Mesendoderm (in vitro differentiated cells): ENCODE measurements at regions not wholly inside any gene's neighbourhood (a gene's known extent, or its start where the extent isn't known, plus 50 kb on each side); places are given as distances from the start of the nearest gene placed in this dataset.

Source experiments
- DNase-seq: peaks from one replicate; pipeline ENCODE4 v3.0.0; 2013
- H2AK5ac ChIP-seq: 2 replicates; pipeline ENCODE4 v1.6.1; 2013; ENCODE audit warnings: low read length, inconsistent platforms
- H2BK120ac ChIP-seq: 2 replicates; pipeline ENCODE4 v1.6.1; 2013; ENCODE audit warnings: low read depth, mild to moderate bottlenecking, low read length, moderate library complexity, mixed read lengths
- H2BK15ac ChIP-seq: replicated peaks from 2 replicates; pipeline ENCODE4 v1.6.1; 2013; ENCODE audit warnings: low read depth, mild to moderate bottlenecking, moderate library complexity
- H2BK5ac ChIP-seq: 2 replicates; pipeline ENCODE4 v1.6.1; 2013; ENCODE audit warnings: low read length, inconsistent platforms
- H3K18ac ChIP-seq: 2 replicates; pipeline ENCODE4 v1.6.1; 2013; ENCODE audit warnings: mild to moderate bottlenecking, low read length, mixed read lengths
- H3K23ac ChIP-seq: one replicate; pipeline ENCODE4 v1.6.1; 2013; ENCODE audit warnings: low read length
- H3K27ac ChIP-seq: 2 replicates; pipeline ENCODE4 v1.5.1; 2013; ENCODE audit warnings: low read depth, mild to moderate bottlenecking, inconsistent platforms, low read length, moderate library complexity
- H3K27me3 ChIP-seq: 2 replicates; pipeline ENCODE4 v1.6.1; 2013; ENCODE audit warnings: low read length, control low read depth, mild to moderate bottlenecking, inconsistent platforms; ENCODE audit not compliant: insufficient read depth, poor library complexity
- H3K36me3 ChIP-seq: 2 replicates; pipeline ENCODE4 v1.6.1; 2013; ENCODE audit warnings: low read length, inconsistent platforms; ENCODE audit not compliant: control insufficient read depth, insufficient read depth
- H3K4ac ChIP-seq: one replicate; pipeline ENCODE4 v1.6.1; 2013; ENCODE audit warnings: low read depth, mild to moderate bottlenecking, low read length, moderate library complexity
- H3K4me1 ChIP-seq: 2 replicates; pipeline ENCODE4 v1.6.1; 2013; ENCODE audit warnings: low read depth, low read length, inconsistent platforms; ENCODE audit not compliant: control insufficient read depth
- H3K4me2 ChIP-seq: 2 replicates; pipeline ENCODE4 v1.6.1; 2013; ENCODE audit warnings: low read length
- H3K4me3 ChIP-seq: 2 replicates; pipeline ENCODE4 v1.5.1; 2013; ENCODE audit warnings: mild to moderate bottlenecking, low read length
- H3K56ac ChIP-seq: one replicate; pipeline ENCODE4 v1.6.1; 2013; ENCODE audit warnings: low read length
- H3K79me1 ChIP-seq: 2 replicates; pipeline ENCODE4 v1.6.1; 2013; ENCODE audit warnings: low read length, inconsistent platforms
- H3K79me2 ChIP-seq: 2 replicates; pipeline ENCODE4 v1.6.1; 2013; ENCODE audit warnings: mild to moderate bottlenecking, low read length; ENCODE audit not compliant: control insufficient read depth, insufficient read depth
- H3K9ac ChIP-seq: 2 replicates; pipeline ENCODE4 v1.6.1; 2013; ENCODE audit warnings: low read length, inconsistent platforms
- H4K5ac ChIP-seq: one replicate; pipeline ENCODE4 v1.6.1; 2013; ENCODE audit warnings: low read length
- H4K8ac ChIP-seq: one replicate; pipeline ENCODE4 v1.6.1; 2013; ENCODE audit warnings: low read depth, mild to moderate bottlenecking, control low read depth, low read length, moderate library complexity
- WGBS: extraction: QIAGEN DNeasy Blood & Tissue Kit; methylation state at CpG from one replicate; pipeline ENCODE4 v1.1.7; 2013; ENCODE audit warnings: low lambda C conversion rate, missing lambda C conversion rate; ENCODE audit not compliant: insufficient coverage; ENCODE audit errors: extremely low coverage; 5-methylcytosine and 5-hydroxymethylcytosine counted together

DNA sequence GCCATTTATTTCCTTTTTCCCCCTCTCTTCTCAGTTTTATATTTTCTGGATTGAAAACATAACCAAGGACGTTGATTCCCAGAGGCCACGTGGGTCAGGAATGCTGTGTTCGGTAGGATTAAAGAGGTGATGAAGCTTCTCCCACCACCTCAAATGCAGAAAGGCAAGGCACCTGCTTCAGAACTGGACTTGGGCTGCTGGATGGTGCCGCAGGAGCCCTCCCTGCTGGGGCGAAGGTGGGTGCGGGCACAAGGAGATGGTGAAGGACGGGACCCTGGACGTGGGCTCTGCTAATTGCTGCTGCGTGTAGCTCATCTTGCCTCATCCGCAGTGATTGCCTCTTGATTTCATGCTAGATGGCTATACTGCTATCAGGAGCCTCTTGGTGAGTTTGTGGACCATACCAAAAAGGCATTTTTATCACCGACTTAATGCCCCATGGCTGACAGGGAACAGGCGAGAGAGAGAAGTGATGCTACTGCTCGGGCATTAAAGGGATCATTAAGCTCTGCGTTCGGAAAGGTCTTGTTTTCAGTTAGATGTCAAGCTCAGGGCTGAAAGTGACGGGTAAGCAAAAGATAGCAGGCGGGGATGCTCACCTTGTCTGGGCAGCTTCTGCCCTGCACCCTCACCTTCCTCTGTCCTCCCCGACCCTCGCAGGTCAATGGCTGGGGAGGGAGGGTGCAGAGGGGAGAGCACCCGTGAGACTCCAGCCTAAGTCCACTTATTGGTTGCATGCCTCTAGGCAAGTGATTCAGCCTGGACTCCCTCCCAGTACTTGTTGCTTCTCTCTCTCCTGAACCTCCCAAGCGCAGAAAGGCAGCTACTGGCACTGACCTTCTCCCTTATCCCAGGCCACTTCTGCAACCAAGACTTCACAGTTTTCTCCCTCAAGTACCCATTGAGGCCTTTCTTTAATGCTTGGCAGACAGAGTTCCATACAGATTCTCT, 71.6 kb upstream of the FSTL4 start:
- Histone ChIP-seq H3K79me1 (no peaks in the 10 kb centered on the region), H3K56ac (no peak overlapping the region)
- no CpG with 5 or more reads among the region's 21 CpGs for WGBS

GRCh38 chr5:133682451-133682850, 70.1 kb upstream of the FSTL4 start:
- Histone ChIP-seq H3K27ac (no peak overlapping the region), H3K4me2 (no peak overlapping the region), H4K8ac (no peak overlapping the region), H3K4me3 (no peak overlapping the region), H4K5ac (no peak overlapping the region), H3K27me3 (no peaks in the 10 kb centered on the region), H3K4me1 (peaks cover 2% of the 10 kb centered on the region), H2BK5ac (no peak overlapping the region), H3K36me3 (no peaks in the 10 kb centered on the region), H3K79me2 (no peaks in the 10 kb centered on the region), H3K9ac (no peak overlapping the region), H2BK15ac (no peak overlapping the region), H3K18ac (no peak overlapping the region), H3K4ac (no peak overlapping the region), H3K23ac (no peak overlapping the region), H2BK120ac (no peak overlapping the region), H3K79me1 (no peaks in the 10 kb centered on the region), H3K56ac (no peak overlapping the region), H2AK5ac (no peak overlapping the region)
- DNase-seq: peak; percentile 19
- WGBS: no CpG with 5 or more reads among the region's 4 CpGs

More for the DNA sequence above, 71.6 kb upstream of the FSTL4 start:
- Histone ChIP-seq H2BK15ac (no peak overlapping the region), H3K23ac (peak overlapping the region; percentile 89), H4K8ac (no peak overlapping the region), H3K18ac (no peak overlapping the region), H3K36me3 (no peaks in the 10 kb centered on the region), H3K9ac (no peak overlapping the region), H3K4ac (no peak overlapping the region), H3K27ac (no peak overlapping the region), H3K4me3 (no peak overlapping the region), H2BK120ac (no peak overlapping the region), H3K4me1 (peaks cover 2% of the 10 kb centered on the region), H3K79me2 (no peaks in the 10 kb centered on the region), H2BK5ac (no peak overlapping the region), H4K5ac (no peak overlapping the region), H3K4me2 (no peak overlapping the region), H2AK5ac (no peak overlapping the region), H3K27me3 (no peaks in the 10 kb centered on the region)
- DNase-seq: no peak

GRCh38 chr5:133681896-133682295, 69.6 kb upstream of the FSTL4 start:
- no peak overlapping the region for H3K4me2 ChIP-seq
- no peak overlapping the region for H4K5ac ChIP-seq
- no peak overlapping the region for H3K4ac ChIP-seq
- no peak overlapping the region for H2AK5ac ChIP-seq
- H3K27me3 ChIP-seq: no peaks in the 10 kb centered on the region
- DNase-seq: no peak
- H2BK5ac ChIP-seq: no peak overlapping the region
- no peak overlapping the region for H3K18ac ChIP-seq
- no peaks in the 10 kb centered on the region for H3K79me1 ChIP-seq
- H3K23ac ChIP-seq: no peak overlapping the region
- H2BK15ac ChIP-seq: no peak overlapping the region
- H3K56ac ChIP-seq: no peak overlapping the region
- H3K36me3 ChIP-seq: no peaks in the 10 kb centered on the region
- no peak overlapping the region for H3K27ac ChIP-seq
- no peaks in the 10 kb centered on the region for H3K79me2 ChIP-seq
- no peak overlapping the region for H3K4me3 ChIP-seq
- no peak overlapping the region for H3K9ac ChIP-seq
- no peak overlapping the region for H2BK120ac ChIP-seq
- no CpG with 5 or more reads among the region's 2 CpGs for WGBS
- H4K8ac ChIP-seq: no peak overlapping the region
- H3K4me1 ChIP-seq: peaks cover 2% of the 10 kb centered on the region

DNA sequence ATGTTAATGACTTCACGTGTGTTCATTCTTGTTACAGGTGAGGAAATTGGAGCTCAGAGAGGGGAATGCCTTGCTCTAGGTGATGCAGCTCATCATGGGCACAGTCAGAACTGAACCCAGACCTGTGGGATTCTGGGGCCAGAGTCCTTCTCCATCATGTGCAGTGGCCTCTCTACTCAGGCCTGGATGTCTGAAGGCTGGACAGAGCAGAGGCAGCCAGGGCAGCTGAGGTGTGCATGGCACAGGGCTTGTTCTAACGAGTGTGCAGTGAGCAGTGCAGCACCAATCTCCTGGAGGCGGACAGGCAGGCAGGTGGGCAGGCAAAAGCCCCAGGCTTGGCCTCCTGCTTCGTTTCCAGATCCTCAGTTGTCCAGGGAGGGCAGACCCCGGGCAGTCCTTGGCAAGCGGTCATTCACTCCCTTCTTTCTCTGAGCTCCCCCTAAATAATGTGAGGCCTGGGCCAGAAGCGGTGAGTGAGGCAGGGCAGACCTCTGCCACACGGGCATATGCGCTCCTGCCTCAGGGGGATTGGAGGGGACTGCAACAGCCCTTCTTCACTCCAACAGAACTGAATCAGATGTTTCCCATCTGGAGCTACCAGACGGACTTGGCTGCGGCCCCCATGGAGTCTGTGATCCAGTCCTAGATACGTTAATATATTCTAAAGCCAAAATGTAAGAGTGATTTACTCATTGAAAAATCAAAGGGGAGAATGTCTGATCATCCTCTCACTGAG, 68.7 kb upstream of the FSTL4 start:
- Histone ChIP-seq H3K4ac (no peak overlapping the region), H3K56ac (no peak overlapping the region), H3K27me3 (no peaks in the 10 kb centered on the region), H4K5ac (no peak overlapping the region), H3K4me2 (no peak overlapping the region), H3K9ac (no peak overlapping the region), H3K79me2 (no peaks in the 10 kb centered on the region), H2AK5ac (no peak overlapping the region), H3K23ac (no peak overlapping the region), H3K36me3 (no peaks in the 10 kb centered on the region), H2BK5ac (no peak overlapping the region), H2BK120ac (no peak overlapping the region), H3K4me3 (no peak overlapping the region), H3K79me1 (no peaks in the 10 kb centered on the region), H3K18ac (no peak overlapping the region), H3K27ac (no peak overlapping the region), H2BK15ac (no peak overlapping the region), H3K4me1 (no peaks in the 10 kb centered on the region), H4K8ac (no peak overlapping the region)
- DNase-seq: no peak
- WGBS: no CpG with 5 or more reads among the region's 12 CpGs

GRCh38 chr5:133679534-133679933, 67.2 kb upstream of the FSTL4 start:
- H4K5ac ChIP-seq: no peak overlapping the region
- H4K8ac ChIP-seq: no peak overlapping the region
- H3K4ac ChIP-seq: no peak overlapping the region
- no CpG with 5 or more reads among the region's 1 CpG for WGBS
- no peak overlapping the region for H3K4me2 ChIP-seq
- H3K27ac ChIP-seq: no peak overlapping the region
- no peak for DNase-seq
- no peak overlapping the region for H3K4me3 ChIP-seq
- no peak overlapping the region for H2BK15ac ChIP-seq
- H3K4me1 ChIP-seq: no peaks in the 10 kb centered on the region
- H2BK120ac ChIP-seq: no peak overlapping the region
- no peaks in the 10 kb centered on the region for H3K36me3 ChIP-seq
- no peak overlapping the region for H3K18ac ChIP-seq
- H3K79me1 ChIP-seq: no peaks in the 10 kb centered on the region
- H3K9ac ChIP-seq: no peak overlapping the region
- H3K79me2 ChIP-seq: no peaks in the 10 kb centered on the region
- H2AK5ac ChIP-seq: no peak overlapping the region
- no peaks in the 10 kb centered on the region for H3K27me3 ChIP-seq
- no peak overlapping the region for H2BK5ac ChIP-seq
- no peak overlapping the region for H3K56ac ChIP-seq
- H3K23ac ChIP-seq: no peak overlapping the region
